Heart left ventricle (tissue), 16 donors: ENCODE measurements at regions not wholly inside any gene's neighbourhood (a gene's known extent, or its start where the extent isn't known, plus 50 kb on each side); places are given as distances from the start of the nearest gene placed in this dataset.

Experiments used
- ATAC-seq, 4 donors: fragments of 200-7000 bp; cut with Tn5 transposase; one replicate each; pipeline ENCODE4 v1.9.1; 2020 to 2022; ENCODE audit warnings: moderate library complexity in 4 of 4, mild to moderate bottlenecking in 3 of 4, moderate number of reproducible peaks in 1 of 4
- DNase-seq, 5 donors: peaks; one replicate each; pipeline ENCODE4 v3.0.0-alpha.2; 2020
- H3K27ac ChIP-seq, 12 donors: fragments of 200-600 bp; sonication (generic) in 4 of 12; one replicate each; pipeline versions ENCODE4 v1.5.0 to v1.8.0; 2016 to 2022; ENCODE audit warnings: mild to moderate bottlenecking in 2 of 12
- H3K27me3 ChIP-seq, 9 donors: fragments of 200-600 bp; sonication (generic) in 2 of 9; one replicate each; pipeline versions ENCODE4 v1.5.1 to v1.8.0; 2016 to 2022; ENCODE audit warnings: mild to moderate bottlenecking in 3 of 9
- H3K36me3 ChIP-seq, 9 donors: fragments of 200-600 bp; sonication (generic) in 2 of 9; one replicate each; pipeline versions ENCODE4 v1.5.0 to v1.8.0; 2018 to 2022; ENCODE audit warnings: mild to moderate bottlenecking in 2 of 9
- H3K4me1 ChIP-seq, 12 donors: fragments of 200-600 bp; sonication (generic) in 4 of 12; one replicate each; pipeline versions ENCODE4 v1.5.0 to v1.8.0; 2016 to 2022; ENCODE audit warnings: mild to moderate bottlenecking in 3 of 12
- H3K4me3 ChIP-seq, 12 donors: fragments of 200-600 bp; sonication (generic) in 4 of 12; one replicate each; pipeline versions ENCODE4 v1.5.0 to v1.8.0; 2017 to 2022; ENCODE audit warnings: mild to moderate bottlenecking in 9 of 12, moderate library complexity in 4 of 12
- H3K9me3 ChIP-seq, 12 donors: fragments of 200-600 bp; sonication (generic) in 4 of 12; one replicate each; pipeline versions ENCODE4 v1.5.0 to v1.8.0; 2016 to 2022; ENCODE audit warnings: mild to moderate bottlenecking in 1 of 12
- POLR2A ChIP-seq, 2 donors: fragments of 450-650 bp; IDR thresholded peaks; one replicate each; pipeline ENCODE4 v1.6.1; 2017; ENCODE audit warnings: antibody characterized with exemption in 2 of 2, mild to moderate bottlenecking in 2 of 2, moderate library complexity in 2 of 2
- WGBS, 4 donors: extraction: QIAGEN DNeasy Blood & Tissue Kit in 2 of 4; methylation state at CpG; one replicate each; pipeline versions ENCODE4 v1.1.5 to v1.1.7; 2013 to 2018; 5-methylcytosine and 5-hydroxymethylcytosine counted together
- intact Hi-C, 10 donors: fragments of 100-400 bp; cut with DNase I; formaldehyde crosslinking; loops; one replicate each; pipeline versions ENCODE4 v1.11.1 to v1.14.2; 2022
- TF ChIP-seq, protein P1 (sequence below), 12 donors: fragments of 200-600 bp; sonication (generic) in 4 of 12; IDR thresholded peaks; one replicate each; pipeline versions ENCODE4 v1.5.0 to v1.8.0; 2018 to 2022; ENCODE audit warnings: antibody characterized with exemption in 12 of 12, mild to moderate bottlenecking in 5 of 12
- donor health status: ischemic (EF 13 %, LVEDD 7.1; RV severe dilation, severe dysfunction).
- donor health status: healthy with polysubstance abuse.
- donor health status: DM: no; HTN: yes; CAD: no.
- donor health status: DM: no; HTN: no; CAD: no.
- donor health status: ischemic (EF 25% LVEDD 6.9; RV normal size, moderate dysfunction).
- donor health status: ischemic (EF 25% LVEDD 5.7; RV mildly dilated, moderate dysfunction).
- donor health status: healthy.
- donor health status: DM: yes; HTN: yes; CAD: no.
- donor health status: ischemic (EF 35%, LVEDD 5.7; RV mildly dilated, moderate dysfunction).
- donor health status: nonischemic (EF 11% LVEDD 7.7; RV severe dilation, severe dysfunction).
- donor health status: DM: yes; HTN: yes; CAD: no.
- donor health status: PGD.
- donor health status: ischemic (EF 29% LVEDD 5.4; RV normal size, mild dysfunction).
- donor health status: nonischemic (EF 23%, LVEDD 6.1; RV moderate dilation, normal function).

GRCh38 chr2:56682397-56682760, 498.6 kb downstream of the CCDC85A start:
- DNase-seq: no peak
- TF ChIP-seq, protein P1, sequence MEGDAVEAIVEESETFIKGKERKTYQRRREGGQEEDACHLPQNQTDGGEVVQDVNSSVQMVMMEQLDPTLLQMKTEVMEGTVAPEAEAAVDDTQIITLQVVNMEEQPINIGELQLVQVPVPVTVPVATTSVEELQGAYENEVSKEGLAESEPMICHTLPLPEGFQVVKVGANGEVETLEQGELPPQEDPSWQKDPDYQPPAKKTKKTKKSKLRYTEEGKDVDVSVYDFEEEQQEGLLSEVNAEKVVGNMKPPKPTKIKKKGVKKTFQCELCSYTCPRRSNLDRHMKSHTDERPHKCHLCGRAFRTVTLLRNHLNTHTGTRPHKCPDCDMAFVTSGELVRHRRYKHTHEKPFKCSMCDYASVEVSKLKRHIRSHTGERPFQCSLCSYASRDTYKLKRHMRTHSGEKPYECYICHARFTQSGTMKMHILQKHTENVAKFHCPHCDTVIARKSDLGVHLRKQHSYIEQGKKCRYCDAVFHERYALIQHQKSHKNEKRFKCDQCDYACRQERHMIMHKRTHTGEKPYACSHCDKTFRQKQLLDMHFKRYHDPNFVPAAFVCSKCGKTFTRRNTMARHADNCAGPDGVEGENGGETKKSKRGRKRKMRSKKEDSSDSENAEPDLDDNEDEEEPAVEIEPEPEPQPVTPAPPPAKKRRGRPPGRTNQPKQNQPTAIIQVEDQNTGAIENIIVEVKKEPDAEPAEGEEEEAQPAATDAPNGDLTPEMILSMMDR (IDR thresholded peaks at IDR 0.05): no peak
- TF ChIP-seq POLR2A (IDR thresholded peaks at IDR 0.05): no peak
- Histone ChIP-seq H3K4me1 (peaks cover 0 to 10% (median 0%) of the 10 kb centered on the region in 12 donors), H3K9me3 (no peaks in the 10 kb centered on the region), H3K27me3 (no peaks in the 10 kb centered on the region), H3K4me3 (no peak overlapping the region), H3K27ac (no peak overlapping the region), H3K36me3 (no peaks in the 10 kb centered on the region)
- WGBS, 4 donors: 52 to 66% (median 59%) methylated on average over 3 of the region's 3 CpGs
- intact Hi-C loops: loop anchor here in 1 of 10 donors (10.0 kb wide), 1 partner anchor 62 kb away; no protein-coding TSS in a partner anchor
- no peak for ATAC-seq

DNA sequence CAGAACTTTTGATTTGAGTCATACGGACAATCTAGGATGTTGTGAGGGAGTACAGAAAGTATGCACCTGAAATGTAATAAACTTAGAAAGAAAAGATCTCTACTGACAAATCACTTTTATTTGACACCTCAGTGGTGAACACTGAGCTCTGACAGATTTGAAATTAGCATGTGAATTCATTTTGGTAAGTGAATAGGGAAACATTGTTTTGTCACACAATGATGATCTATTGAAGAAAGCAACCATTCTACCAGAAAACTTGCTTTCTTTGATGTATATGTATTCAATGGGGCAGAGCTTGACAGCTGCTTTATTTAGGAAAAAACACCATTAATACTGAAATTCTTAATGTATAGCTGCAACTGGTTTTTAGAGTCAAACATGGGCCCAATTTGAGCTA, 500.5 kb downstream of the CCDC85A start:
- TF ChIP-seq, protein P1 (IDR thresholded peaks at IDR 0.05): no peak
- no peak for TF ChIP-seq POLR2A (IDR thresholded peaks at IDR 0.05)
- Histone ChIP-seq H3K4me1 (peaks cover 0 to 10% (median 0%) of the 10 kb centered on the region in 12 donors), H3K9me3 (no peaks in the 10 kb centered on the region), H3K4me3 (no peak overlapping the region), H3K27me3 (no peaks in the 10 kb centered on the region), H3K36me3 (no peaks in the 10 kb centered on the region), H3K27ac (no peak overlapping the region)
- WGBS, 4 donors: 88 to 97% (median 96%) methylated on average over 1 of the region's 1 CpG
- DNase-seq (no peak), ATAC-seq (no peak)
- intact Hi-C loops: loop anchor here in 1 of 10 donors (10.0 kb wide), 1 partner anchor 60 kb away; no protein-coding TSS in a partner anchor

DNA sequence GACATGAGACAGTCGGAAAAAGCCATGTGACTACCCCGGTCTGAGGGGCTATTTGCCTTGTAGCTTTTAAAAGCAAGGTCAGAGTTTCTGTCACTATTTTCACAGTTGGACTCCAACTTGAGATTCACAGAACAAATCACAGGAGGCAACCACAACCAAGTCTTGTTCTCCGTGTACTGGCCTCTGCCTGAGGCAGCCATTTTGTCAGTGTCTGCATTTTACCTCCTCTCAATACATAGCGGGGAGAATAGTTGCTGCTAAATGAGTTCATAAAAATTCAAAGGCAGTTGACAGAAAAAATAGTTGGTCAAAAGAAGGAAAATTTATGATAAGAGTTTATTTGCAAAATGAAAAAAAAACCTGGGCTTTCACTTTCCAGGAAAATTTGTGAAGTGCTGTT, 501.4 kb downstream of the CCDC85A start:
- H3K4me1 ChIP-seq: peaks cover 0 to 10% (median 0%) of the 10 kb centered on the region in 12 donors
- TF ChIP-seq POLR2A (IDR thresholded peaks at IDR 0.05): no peak
- TF ChIP-seq, protein P1 (IDR thresholded peaks at IDR 0.05): no peak
- DNase-seq: no peak
- no peak overlapping the region for H3K27ac ChIP-seq
- H3K4me3 ChIP-seq: no peak overlapping the region
- no peak for ATAC-seq
- WGBS, 4 donors: 89 to 97% (median 96%) methylated on average over 4 of the region's 4 CpGs
- intact Hi-C loops: loop anchor here in 1 of 10 donors (10.0 kb wide), 1 partner anchor 60 kb away; no protein-coding TSS in a partner anchor
- H3K27me3 ChIP-seq: no peaks in the 10 kb centered on the region
- H3K9me3 ChIP-seq: no peaks in the 10 kb centered on the region
- no peaks in the 10 kb centered on the region for H3K36me3 ChIP-seq

DNA sequence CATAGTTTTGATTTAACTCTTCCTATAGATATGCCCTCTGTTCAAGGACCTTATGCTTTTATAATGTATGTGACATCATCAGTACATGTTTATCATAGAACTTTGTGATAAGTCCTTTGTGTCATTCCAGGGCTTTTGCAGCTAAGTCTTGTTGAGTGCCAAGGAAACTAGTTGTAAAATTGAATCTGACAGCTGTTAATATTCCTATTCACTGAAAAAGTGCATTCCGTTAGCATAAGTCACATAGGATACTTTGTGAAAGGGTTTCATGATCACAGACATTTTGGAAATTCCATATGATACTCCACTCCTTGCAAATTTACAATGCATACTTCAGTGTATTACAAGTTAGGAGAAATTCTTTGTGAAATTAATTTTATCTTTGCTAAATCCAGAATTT, 503.4 kb downstream of the CCDC85A start:
- Histone ChIP-seq H3K27ac (no peak overlapping the region), H3K36me3 (no peaks in the 10 kb centered on the region), H3K4me3 (no peak overlapping the region), H3K4me1 (peaks cover 0 to 3% (median 0%) of the 10 kb centered on the region in 12 donors), H3K27me3 (no peaks in the 10 kb centered on the region), H3K9me3 (no peaks in the 10 kb centered on the region)
- 79 to 93% (median 81%) methylated on average over 1 of the region's 1 CpG for WGBS, 4 donors
- no peak for ATAC-seq
- TF ChIP-seq, protein P1 (IDR thresholded peaks at IDR 0.05): no peak
- TF ChIP-seq POLR2A (IDR thresholded peaks at IDR 0.05): no peak
- intact Hi-C loops: loop anchor here in 1 of 10 donors (10.0 kb wide), 1 partner anchor 58 kb away; no protein-coding TSS in a partner anchor
- DNase-seq: no peak
